Activated gamma-delta T cell (primary cell): ENCODE measurements at regions not wholly inside any gene's neighbourhood (a gene's known extent, or its start where the extent isn't known, plus 50 kb on each side); places are given as distances from the start of the nearest gene placed in this dataset.
"Not testable (repeated sequence)": the region's sequence is repeated elsewhere in the genome, so short reads cannot be mapped to it uniquely, and the experiment has no call there.

Experiments used
- DNase-seq: peaks from one replicate; lab custom pipeline; 2025; lab: John Stamatoyannopoulos, UW

- no peak for DNase-seq
These were observed 434.6 kb downstream of the FAT4 start for GRCh38 chr4:125749354-125749753.

GRCh38 chr4:125750399-125750798 is 435.6 kb downstream of the FAT4 start:
- no peak for DNase-seq

- DNase-seq = no peak
These were observed 436.2 kb downstream of the FAT4 start for GRCh38 chr4:125750828-125751466.

- no peak for DNase-seq
These were observed 443.7 kb downstream of the FAT4 start for GRCh38 chr4:125758438-125758837.

- no peak for DNase-seq
These were observed 445.6 kb downstream of the FAT4 start for GRCh38 chr4:125760201-125760819.

GRCh38 chr4:125760956-125761355 is 446.2 kb downstream of the FAT4 start:
- no peak for DNase-seq

- DNase-seq = no peak
These were observed 447.8 kb downstream of the FAT4 start for GRCh38 chr4:125762537-125762936.

GRCh38 chr4:125765941-125766340 is 451.2 kb downstream of the FAT4 start:
- DNase-seq = no peak

GRCh38 chr4:125770814-125771398 is 456.2 kb downstream of the FAT4 start:
- no peak for DNase-seq

GRCh38 chr4:125772680-125773079 is 457.9 kb downstream of the FAT4 start:
- no peak for DNase-seq

- no peak for DNase-seq
These were observed 458.7 kb downstream of the FAT4 start for GRCh38 chr4:125773502-125773901.

GRCh38 chr4:125773931-125774330 is 459.2 kb downstream of the FAT4 start:
- DNase-seq = no peak

GRCh38 chr4:125776146-125776545 is 461.4 kb downstream of the FAT4 start:
- no peak for DNase-seq

GRCh38 chr4:125780164-125780563 is 465.4 kb downstream of the FAT4 start:
- DNase-seq = no peak

GRCh38 chr4:125780747-125781146 is 466.0 kb downstream of the FAT4 start:
- no peak for DNase-seq

GRCh38 chr4:125781651-125782050 is 466.9 kb downstream of the FAT4 start:
- no peak for DNase-seq

- no peak for DNase-seq
These were observed 470.0 kb downstream of the FAT4 start for GRCh38 chr4:125784741-125785140.

GRCh38 chr4:125787707-125788106 is 473.0 kb downstream of the FAT4 start:
- no peak for DNase-seq

- no peak for DNase-seq
These were observed 474.3 kb downstream of the FAT4 start for GRCh38 chr4:125789023-125789422.

GRCh38 chr4:125791896-125792295 is 477.1 kb downstream of the FAT4 start:
- DNase-seq = no peak

- no peak for DNase-seq
These were observed 480.2 kb downstream of the FAT4 start for GRCh38 chr4:125794989-125795388.

- no peak for DNase-seq
These were observed 481.4 kb downstream of the FAT4 start for GRCh38 chr4:125796138-125796537.

- not testable (repeated sequence) for DNase-seq
These were observed 482.9 kb downstream of the FAT4 start for GRCh38 chr4:125797621-125798020.

- DNase-seq = no peak
These were observed 486.6 kb downstream of the FAT4 start for GRCh38 chr4:125801373-125801772.
